Naive B cell (primary cell): ENCODE measurements at regions not wholly inside any gene's neighbourhood (a gene's known extent, or its start where the extent isn't known, plus 50 kb on each side); places are given as distances from the start of the nearest gene placed in this dataset.

Experiments
- ATAC-seq, 2 donors: fragments of 150-1000 bp; cut with Tn5 transposase; 2 replicates each; pipeline ENCODE4 v1.10.0; 2021; ENCODE audit warnings: low read depth in 2 of 2, mild to moderate bottlenecking in 2 of 2, moderate library complexity in 2 of 2
- DNase-seq: peaks from one replicate; pipeline ENCODE4 v3.0.0; 2022
- H3K27ac Mint-ChIP-seq, 6 donors: one replicate each; pipeline ENCODE4 v1.8.0; 2020 to 2022; ENCODE audit warnings: mild to moderate bottlenecking in 6 of 6, mixed read lengths in 6 of 6, moderate library complexity in 5 of 6, inconsistent platforms in 2 of 6
- H3K27me3 Mint-ChIP-seq, 3 donors: one replicate each; pipeline ENCODE4 v1.8.0; 2021 to 2022; ENCODE audit warnings: mixed read lengths in 3 of 3, mild to moderate bottlenecking in 1 of 3
- H3K36me3 Mint-ChIP-seq, 2 donors: one replicate each; pipeline ENCODE4 v1.8.0; 2020 to 2022; ENCODE audit warnings: mixed read lengths in 2 of 2, inconsistent platforms in 1 of 2, mild to moderate bottlenecking in 1 of 2
- H3K4me1 Mint-ChIP-seq, 3 donors: one replicate each; pipeline ENCODE4 v1.8.0; 2020 to 2022; ENCODE audit warnings: mixed read lengths in 3 of 3, inconsistent platforms in 1 of 3, mild to moderate bottlenecking in 1 of 3, moderate library complexity in 1 of 3
- H3K4me3 Mint-ChIP-seq, 8 donors: one replicate each; pipeline ENCODE4 v1.8.0; 2020 to 2022; ENCODE audit warnings: mild to moderate bottlenecking in 8 of 8, mixed read lengths in 8 of 8, moderate library complexity in 8 of 8, inconsistent platforms in 2 of 8
- H3K9me3 Mint-ChIP-seq, 7 donors: one replicate each; pipeline ENCODE4 v1.8.0; 2020 to 2022; ENCODE audit warnings: mixed read lengths in 7 of 7, mild to moderate bottlenecking in 5 of 7, inconsistent platforms in 2 of 7, moderate library complexity in 1 of 7

GRCh38 chr3:180340395-180340794 lies 261.6 kb upstream of the TTC14 start:
- ATAC-seq, result no peak
- H3K27me3 Mint-ChIP-seq, result no peaks in the 10 kb centered on the region

GRCh38 chr3:180341516-180341915 lies 260.4 kb upstream of the TTC14 start:
- DNase-seq (no peak), ATAC-seq (no peak)
- Mint-ChIP-seq H3K4me1 (no peaks in the 10 kb centered on the region), H3K27me3 (no peaks in the 10 kb centered on the region), H3K36me3 (no peaks in the 10 kb centered on the region), H3K27ac (no peak overlapping the region), H3K4me3 (no peak overlapping the region), H3K9me3 (peaks cover 0 to 12% (median 1%) of the 10 kb centered on the region in 7 donors)

More at GRCh38 chr3:180340395-180340794, 261.6 kb upstream of the TTC14 start:
- H3K36me3 Mint-ChIP-seq, result no peaks in the 10 kb centered on the region
- H3K27ac Mint-ChIP-seq, result no peak overlapping the region
- no peak for DNase-seq
- no peak overlapping the region for H3K4me3 Mint-ChIP-seq
- no peaks in the 10 kb centered on the region for H3K4me1 Mint-ChIP-seq
- peaks cover 0 to 12% (median 1%) of the 10 kb centered on the region in 7 donors for H3K9me3 Mint-ChIP-seq

- no peak for DNase-seq
- Mint-ChIP-seq H3K27ac (no peak overlapping the region), H3K9me3 (peaks cover 0 to 11% (median 3%) of the 10 kb centered on the region in 7 donors), H3K4me1 (no peaks in the 10 kb centered on the region), H3K27me3 (no peaks in the 10 kb centered on the region), H3K36me3 (no peaks in the 10 kb centered on the region), H3K4me3 (no peak overlapping the region)
- no peak for ATAC-seq
These were observed 250.4 kb upstream of the TTC14 start for GRCh38 chr3:180351601-180352000.

- Mint-ChIP-seq H3K9me3 (peaks cover 0 to 7% (median 2%) of the 10 kb centered on the region in 7 donors), H3K27ac (peak overlapping the region in 1 of 6 donors; percentile 1), H3K36me3 (no peaks in the 10 kb centered on the region), H3K4me3 (no peak overlapping the region), H3K4me1 (no peaks in the 10 kb centered on the region), H3K27me3 (peaks cover 0 to 2% (median 0%) of the 10 kb centered on the region in 3 donors)
- ATAC-seq (no peak), DNase-seq (no peak)
These were observed 249.7 kb upstream of the TTC14 start for GRCh38 chr3:180352261-180352660.

- Mint-ChIP-seq H3K4me3 (no peak overlapping the region), H3K9me3 (peaks cover 0 to 5% (median 0%) of the 10 kb centered on the region in 7 donors), H3K27ac (no peak overlapping the region), H3K36me3 (no peaks in the 10 kb centered on the region), H3K27me3 (peaks cover 0 to 8% (median 0%) of the 10 kb centered on the region in 3 donors), H3K4me1 (no peaks in the 10 kb centered on the region)
- DNase-seq, result no peak
- no peak for ATAC-seq
These were observed 247.7 kb upstream of the TTC14 start for GRCh38 chr3:180354214-180354613.

- peaks cover 0 to 8% (median 0%) of the 10 kb centered on the region in 3 donors for H3K27me3 Mint-ChIP-seq
- DNase-seq (no peak), ATAC-seq (no peak)
- no peaks in the 10 kb centered on the region for H3K4me1 Mint-ChIP-seq
- H3K36me3 Mint-ChIP-seq, result no peaks in the 10 kb centered on the region
- H3K9me3 Mint-ChIP-seq, result peaks cover 0 to 6% (median 3%) of the 10 kb centered on the region in 7 donors
- H3K4me3 Mint-ChIP-seq, result no peak overlapping the region
- H3K27ac Mint-ChIP-seq, result no peak overlapping the region
These were observed 243.8 kb upstream of the TTC14 start for GRCh38 chr3:180358179-180358578.

GRCh38 chr3:180359061-180359952 lies 242.7 kb upstream of the TTC14 start:
- Mint-ChIP-seq H3K27me3 (peaks cover 0 to 8% (median 0%) of the 10 kb centered on the region in 3 donors), H3K4me3 (no peak overlapping the region), H3K27ac (no peak overlapping the region), H3K4me1 (no peaks in the 10 kb centered on the region), H3K36me3 (no peaks in the 10 kb centered on the region), H3K9me3 (peaks cover 0 to 5% (median 3%) of the 10 kb centered on the region in 7 donors)
- ATAC-seq (no peak), DNase-seq (no peak)

GRCh38 chr3:180359953-180360279 lies 242.0 kb upstream of the TTC14 start:
- DNase-seq (no peak), ATAC-seq (no peak)
- Mint-ChIP-seq H3K27ac (no peak overlapping the region), H3K4me3 (no peak overlapping the region), H3K36me3 (no peaks in the 10 kb centered on the region), H3K27me3 (peaks cover 0 to 8% (median 0%) of the 10 kb centered on the region in 3 donors), H3K4me1 (no peaks in the 10 kb centered on the region), H3K9me3 (peaks cover 0 to 5% (median 3%) of the 10 kb centered on the region in 7 donors)

- H3K27ac Mint-ChIP-seq, result no peak overlapping the region
- H3K36me3 Mint-ChIP-seq, result peaks cover 0 to 4% of the 10 kb centered on the region in 2 donors
- no peak overlapping the region for H3K4me3 Mint-ChIP-seq
- peaks cover 3 to 9% (median 7%) of the 10 kb centered on the region in 7 donors for H3K9me3 Mint-ChIP-seq
- peaks cover 0 to 7% (median 0%) of the 10 kb centered on the region in 3 donors for H3K27me3 Mint-ChIP-seq
- no peak for DNase-seq
- H3K4me1 Mint-ChIP-seq, result no peaks in the 10 kb centered on the region
- ATAC-seq, result no peak
These were observed 239.9 kb upstream of the TTC14 start for GRCh38 chr3:180362081-180362480.

- ATAC-seq, result no peak
- H3K27me3 Mint-ChIP-seq, result no peaks in the 10 kb centered on the region
These were observed 226.1 kb upstream of the TTC14 start for GRCh38 chr3:180375831-180376230.

GRCh38 chr3:180378496-180378895 lies 223.5 kb upstream of the TTC14 start:
- DNase-seq, result no peak
- Mint-ChIP-seq H3K36me3 (no peaks in the 10 kb centered on the region), H3K27me3 (no peaks in the 10 kb centered on the region), H3K4me1 (no peaks in the 10 kb centered on the region), H3K27ac (no peak overlapping the region), H3K9me3 (peaks cover 0 to 9% (median 4%) of the 10 kb centered on the region in 7 donors), H3K4me3 (no peak overlapping the region)
- no peak for ATAC-seq

More at GRCh38 chr3:180375831-180376230, 226.1 kb upstream of the TTC14 start:
- H3K4me1 Mint-ChIP-seq, result no peaks in the 10 kb centered on the region
- H3K27ac Mint-ChIP-seq, result no peak overlapping the region
- DNase-seq, result no peak
- H3K36me3 Mint-ChIP-seq, result no peaks in the 10 kb centered on the region
- no peak overlapping the region for H3K4me3 Mint-ChIP-seq
- H3K9me3 Mint-ChIP-seq, result peaks cover 6 to 18% (median 11%) of the 10 kb centered on the region in 7 donors

GRCh38 chr3:180382638-180383180 lies 219.3 kb upstream of the TTC14 start:
- Mint-ChIP-seq H3K4me3 (no peak overlapping the region), H3K27me3 (no peaks in the 10 kb centered on the region), H3K4me1 (no peaks in the 10 kb centered on the region), H3K36me3 (no peaks in the 10 kb centered on the region), H3K27ac (no peak overlapping the region), H3K9me3 (peaks cover 0 to 4% (median 0%) of the 10 kb centered on the region in 7 donors)
- ATAC-seq (no peak), DNase-seq (no peak)

GRCh38 chr3:180383332-180384020 lies 218.5 kb upstream of the TTC14 start:
- Mint-ChIP-seq H3K9me3 (peaks cover 0 to 4% (median 0%) of the 10 kb centered on the region in 7 donors), H3K36me3 (no peaks in the 10 kb centered on the region), H3K4me3 (no peak overlapping the region), H3K27ac (no peak overlapping the region), H3K4me1 (no peaks in the 10 kb centered on the region), H3K27me3 (no peaks in the 10 kb centered on the region)
- ATAC-seq (no peak), DNase-seq (no peak)
